GM19452 (cell line): ENCODE measurements at regions not wholly inside any gene's neighbourhood (a gene's known extent, or its start where the extent isn't known, plus 50 kb on each side); places are given as distances from the start of the nearest gene placed in this dataset.

ENCODE experiments used
- ATAC-seq: cut with Tn5 transposase; IDR thresholded peaks from one replicate; pipeline ENCODE4 v1.9.1; 2021; ENCODE audit not compliant: unreplicated experiment

DNA sequence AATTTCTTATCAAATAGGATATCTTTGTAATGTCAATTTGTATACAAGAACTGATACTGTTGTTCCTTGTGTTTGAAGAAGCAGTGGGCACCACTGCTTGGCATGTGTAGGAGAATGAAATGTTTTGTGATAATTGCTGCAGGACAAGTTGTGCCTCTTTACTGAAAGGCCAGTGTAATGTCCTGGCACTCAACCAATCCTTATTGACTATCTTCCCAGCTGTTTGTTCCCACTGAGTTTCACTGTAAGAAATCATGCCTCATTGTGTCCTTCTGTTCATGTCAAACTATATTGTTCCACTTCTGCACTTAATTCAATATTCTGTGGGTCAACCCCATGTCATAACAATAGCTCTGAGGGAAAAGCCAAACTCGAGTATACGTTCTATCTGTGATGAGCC lies 136.1 kb upstream of the FAM83B start:
- no peak for ATAC-seq

DNA sequence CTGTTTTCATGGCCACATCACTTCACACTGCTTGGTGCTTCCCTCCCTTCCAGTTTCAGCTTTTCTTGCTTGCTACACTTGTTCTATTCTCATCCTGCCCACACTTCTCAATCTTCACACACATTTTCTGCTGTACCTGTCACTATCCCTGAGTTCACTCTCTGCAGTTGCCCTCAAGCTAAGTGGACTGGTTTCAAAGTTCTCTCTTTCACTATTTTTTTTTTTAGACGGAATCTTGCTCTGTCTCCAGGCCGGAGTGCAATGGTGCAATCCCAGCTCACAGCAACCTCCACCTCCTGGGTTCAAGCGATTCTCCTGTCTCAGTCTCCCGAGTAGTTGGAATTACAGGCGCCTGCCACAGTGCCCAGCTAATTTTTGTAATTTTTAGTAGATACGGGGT lies 130.6 kb upstream of the FAM83B start:
- ATAC-seq: no peak

DNA sequence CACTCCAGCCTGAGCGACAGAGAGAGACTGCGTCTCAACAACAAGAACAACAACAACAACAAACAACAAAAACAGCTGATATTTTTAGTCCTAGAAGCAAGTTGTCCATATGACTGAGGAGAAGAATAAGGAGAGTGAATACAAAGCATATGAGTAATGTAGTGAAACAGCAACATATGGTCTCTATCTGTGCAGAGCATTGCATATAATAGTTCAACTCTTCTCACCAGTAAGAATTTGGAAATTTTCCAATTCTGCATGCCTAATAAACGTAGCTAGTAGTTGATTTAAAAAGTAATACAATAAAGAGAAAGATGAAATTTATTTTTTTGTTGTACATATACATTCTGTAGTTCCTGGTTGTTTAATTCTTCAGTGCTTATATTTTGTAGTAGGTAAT lies 129.7 kb upstream of the FAM83B start:
- no peak for ATAC-seq

DNA sequence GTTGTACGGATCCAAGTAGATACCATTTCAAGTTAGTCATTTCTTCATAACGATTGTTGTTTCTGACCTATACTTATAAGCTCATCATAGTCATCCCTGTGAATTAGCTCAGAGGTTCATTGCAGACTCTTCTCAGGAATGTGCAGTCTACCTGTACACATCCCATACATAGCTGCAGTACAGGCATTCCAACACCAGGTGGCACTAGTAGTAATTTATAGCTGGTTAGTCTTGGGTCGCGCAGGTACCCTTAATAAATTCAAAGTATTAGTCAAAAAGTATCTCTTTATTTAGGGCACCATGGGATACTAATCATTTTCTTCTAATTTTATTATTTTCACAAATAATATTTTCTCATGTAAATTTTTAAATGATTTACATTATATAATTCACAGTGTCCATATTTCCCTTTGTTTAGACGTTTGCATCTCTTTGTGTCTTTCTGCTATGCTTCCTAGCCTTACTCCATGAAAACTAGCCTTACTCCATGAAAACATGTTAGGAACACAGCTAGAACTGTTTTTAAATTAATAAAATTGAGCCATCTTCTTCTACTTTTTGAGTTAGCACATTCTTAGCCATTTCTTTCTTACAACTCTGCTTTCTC lies 128.6 kb upstream of the FAM83B start:
- ATAC-seq: peak; percentile 92

DNA sequence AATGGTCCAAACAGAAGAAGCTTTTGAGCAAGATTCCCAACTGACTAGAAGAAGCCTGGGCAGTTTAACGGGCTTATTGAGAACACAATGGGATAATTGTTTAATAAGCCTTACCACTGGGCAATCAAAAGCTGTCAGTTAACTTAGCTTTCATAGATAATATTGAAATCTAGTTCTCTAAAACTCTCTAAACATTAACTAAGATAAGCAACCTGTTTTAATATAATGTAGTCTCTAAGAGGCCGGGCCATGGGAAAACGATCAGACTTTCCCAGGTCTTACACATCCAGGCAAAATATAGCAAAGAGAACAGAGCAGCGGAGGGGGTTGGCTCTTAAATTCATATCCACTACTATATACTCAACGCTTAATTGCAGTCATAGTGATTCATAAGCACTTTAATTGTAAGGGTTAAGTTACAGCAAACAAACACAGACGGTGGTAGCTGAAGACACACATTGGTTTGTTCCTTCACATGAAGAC lies 128.0 kb upstream of the FAM83B start:
- ATAC-seq: no peak

DNA sequence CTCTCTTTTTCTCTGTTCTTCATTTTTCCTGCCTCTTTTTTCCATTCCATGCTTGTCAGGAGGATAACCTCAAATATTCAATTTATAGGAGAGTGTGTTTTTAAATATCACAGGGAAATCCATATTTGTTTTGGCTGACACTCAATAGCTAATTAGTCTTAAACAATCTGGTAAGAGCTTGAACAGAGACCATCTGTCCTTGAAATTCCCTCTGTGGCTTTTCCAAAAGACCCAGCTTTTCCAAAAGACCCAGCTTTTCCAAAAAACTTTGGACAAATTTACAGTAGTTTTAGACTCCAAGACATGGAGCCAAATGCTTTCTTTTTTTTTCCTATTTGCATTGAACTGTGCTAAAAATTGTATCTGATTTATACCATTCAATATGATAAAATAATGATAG lies 127.4 kb upstream of the FAM83B start:
- ATAC-seq: no peak

DNA sequence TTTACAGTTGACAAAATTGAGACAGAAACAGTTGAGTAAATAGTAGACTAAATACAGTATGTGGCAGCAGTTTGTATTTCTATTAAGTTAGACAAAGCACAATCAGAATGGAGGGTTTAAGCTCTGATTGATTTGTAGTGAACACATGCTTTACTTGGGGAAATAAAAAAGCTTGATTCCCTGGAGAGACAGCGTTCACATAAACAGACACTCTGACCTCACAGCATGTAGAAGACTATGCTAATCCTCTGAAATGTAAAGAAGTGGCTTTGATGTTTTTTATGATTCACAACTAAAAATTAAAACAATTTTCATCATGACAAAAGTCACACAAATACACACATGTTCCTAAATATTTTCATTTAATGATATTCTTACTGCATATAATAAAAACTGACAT lies 126.9 kb upstream of the FAM83B start:
- no peak for ATAC-seq

DNA sequence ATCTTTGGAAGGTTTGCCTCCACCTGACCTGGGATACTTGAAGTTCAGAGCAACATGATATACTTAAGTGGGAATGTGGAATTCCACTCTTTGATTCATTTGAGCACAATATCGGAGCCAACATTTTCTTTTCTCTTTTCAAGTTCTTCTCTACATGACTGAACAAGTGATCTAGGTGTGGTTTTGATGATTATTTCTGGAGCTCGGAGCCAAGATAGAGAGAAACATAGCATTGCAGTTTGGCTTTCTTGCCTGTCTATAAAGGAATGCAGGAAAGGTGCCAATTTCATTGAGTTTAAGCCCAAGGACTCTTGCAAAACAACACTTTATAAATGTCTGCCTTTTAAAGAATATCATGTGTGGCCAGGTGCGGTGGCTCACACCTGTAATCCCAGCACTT lies 124.2 kb upstream of the FAM83B start:
- ATAC-seq: no peak

DNA sequence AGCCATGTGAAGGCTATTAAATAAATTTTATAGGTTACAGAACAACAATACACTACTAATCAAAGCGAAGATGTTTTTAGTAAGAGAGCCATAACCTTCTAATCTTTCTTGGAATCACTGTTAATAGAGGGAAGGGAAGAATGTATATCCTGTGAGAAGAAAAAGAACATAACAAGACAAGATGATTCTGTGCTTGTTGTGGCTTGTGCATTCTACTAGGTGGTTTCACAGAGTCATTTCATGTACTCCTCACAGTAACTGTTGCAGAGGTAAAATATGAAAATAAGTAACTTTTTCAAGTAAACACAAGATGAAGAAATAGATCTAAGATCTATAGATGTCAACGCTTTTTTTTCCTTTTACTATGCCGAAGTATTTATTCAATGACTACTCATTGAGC lies 116.9 kb upstream of the FAM83B start:
- ATAC-seq: no peak

DNA sequence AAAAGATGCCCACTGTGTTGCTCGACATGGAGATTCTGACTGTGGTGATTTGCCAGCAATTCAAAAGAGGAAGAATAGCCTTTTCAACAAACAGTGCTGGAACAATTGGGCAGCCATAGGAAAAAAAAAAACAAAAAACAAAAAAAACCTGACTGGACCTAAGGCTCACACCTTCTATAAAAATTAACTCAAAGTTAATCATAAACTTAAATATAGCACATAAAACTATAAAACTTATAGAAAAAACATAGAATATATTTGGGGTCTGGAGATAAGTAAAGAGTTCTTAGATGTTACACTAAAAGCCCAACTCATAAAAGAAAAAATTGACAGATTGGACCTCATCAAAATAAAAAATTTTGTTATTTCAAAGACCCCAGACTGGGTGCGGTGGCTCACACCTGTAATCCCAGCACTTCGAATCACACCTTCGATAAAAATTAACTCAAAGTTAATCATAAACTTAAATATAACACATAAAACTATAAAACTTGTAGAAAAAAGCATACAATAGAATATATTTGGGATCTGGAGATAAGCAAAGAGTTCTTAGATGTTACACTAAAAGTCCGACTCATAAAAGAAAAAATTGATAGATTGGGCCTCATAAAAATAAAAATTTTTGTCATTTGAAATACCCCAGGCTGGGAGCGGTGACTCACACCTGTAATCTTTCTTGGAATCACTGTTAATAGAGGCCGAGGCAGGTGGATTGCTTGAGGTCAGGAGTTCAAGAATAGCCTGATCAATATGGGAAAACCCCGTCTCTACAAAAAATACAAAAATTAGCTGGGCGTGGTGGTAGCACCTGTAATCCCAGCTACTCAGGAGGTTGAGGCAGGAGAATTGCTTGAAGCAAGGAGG lies 115.6 kb upstream of the FAM83B start:
- no peak for ATAC-seq

DNA sequence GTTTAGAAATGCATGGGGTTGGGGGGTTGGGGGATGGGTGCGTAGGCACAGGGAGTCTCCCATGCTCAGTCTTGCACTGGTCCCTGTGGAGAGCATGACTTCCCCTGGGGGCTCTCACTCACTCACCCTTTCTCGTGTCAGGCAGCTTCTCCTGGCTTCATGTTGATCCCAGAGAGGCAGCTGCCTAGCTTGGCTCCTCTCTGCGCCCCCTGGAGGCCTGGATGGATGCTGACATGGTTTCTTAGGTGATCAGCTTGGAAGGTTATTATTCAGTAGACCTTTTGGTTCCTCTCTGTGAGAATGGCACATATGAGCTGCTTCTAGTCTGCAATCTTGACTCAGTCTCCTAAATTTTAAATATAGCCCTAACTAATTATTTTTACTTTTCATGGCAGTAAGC lies 109.3 kb upstream of the FAM83B start:
- no peak for ATAC-seq

DNA sequence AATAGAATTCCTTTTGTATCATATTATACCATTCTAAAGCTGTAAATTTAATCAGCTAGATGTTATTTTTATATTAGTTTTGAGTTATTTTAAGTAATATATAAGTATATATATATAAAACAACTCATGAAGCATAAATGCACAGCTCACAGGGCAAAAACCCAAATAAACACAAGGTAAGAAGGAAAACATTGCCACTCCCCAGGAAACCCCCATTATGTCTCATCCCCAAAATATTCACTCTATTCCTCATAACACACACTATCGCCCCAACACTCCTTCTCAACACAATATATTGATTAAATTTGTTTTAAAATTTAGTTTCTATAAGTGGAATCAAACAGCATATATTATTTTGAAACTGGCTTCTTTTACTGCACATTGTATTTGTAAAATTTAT lies 98.6 kb upstream of the FAM83B start:
- no peak for ATAC-seq

DNA sequence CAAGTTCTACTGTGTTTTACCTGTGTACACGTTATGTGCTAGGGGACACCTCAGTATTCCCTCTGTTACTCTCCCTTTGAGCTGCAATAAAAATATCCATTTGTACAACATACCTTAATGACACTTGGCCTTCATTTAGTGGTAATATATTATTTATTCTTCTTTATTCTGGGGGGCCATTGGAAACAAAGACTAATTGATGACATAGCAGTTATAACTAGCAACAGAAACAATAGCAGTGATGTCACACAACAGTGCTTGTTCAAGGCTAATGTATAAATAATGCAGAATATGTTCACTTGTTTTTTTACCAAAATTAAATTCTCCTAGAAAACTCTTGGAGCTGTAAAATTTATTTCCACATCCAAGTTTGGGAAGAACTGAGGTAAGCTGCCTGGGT lies 92.2 kb upstream of the FAM83B start:
- no peak for ATAC-seq

DNA sequence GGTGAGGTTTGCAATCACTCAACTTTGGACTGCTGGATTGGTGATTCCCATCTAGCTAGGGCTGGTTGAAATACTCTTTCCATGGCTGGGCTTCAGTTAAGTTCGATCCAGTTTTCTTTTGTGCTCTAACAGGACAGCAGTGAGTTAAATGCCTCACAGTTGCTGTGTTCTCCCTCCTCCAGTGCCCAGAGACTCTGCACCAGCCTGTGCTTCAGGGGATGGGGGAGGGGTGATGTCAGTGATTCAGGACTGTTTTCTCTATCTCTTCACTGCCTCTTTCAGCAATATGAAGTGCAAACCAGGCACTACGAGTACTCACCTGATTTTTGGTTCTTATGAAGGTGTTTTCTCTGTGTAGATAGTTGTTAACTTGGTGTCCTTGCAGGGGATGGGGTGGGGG lies 88.2 kb upstream of the FAM83B start:
- no peak for ATAC-seq

DNA sequence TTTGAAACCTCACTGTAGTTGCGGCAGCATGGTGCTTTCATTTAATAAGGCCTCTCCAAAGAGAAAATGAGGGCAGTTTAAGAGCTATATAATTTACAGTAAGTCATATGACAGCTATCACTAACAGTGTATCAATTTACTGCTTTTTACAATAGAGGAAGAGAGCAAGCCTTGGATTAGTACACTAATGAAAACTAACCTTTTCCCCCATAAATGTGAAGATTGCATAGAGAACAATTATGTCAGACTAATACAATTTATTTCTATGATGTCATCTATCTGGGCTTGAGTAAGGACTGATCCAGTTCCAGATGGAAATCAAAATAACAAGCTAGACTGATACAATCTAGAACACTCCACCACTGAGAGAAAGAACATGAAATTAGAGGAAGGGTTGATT lies 78.1 kb upstream of the FAM83B start:
- no peak for ATAC-seq

DNA sequence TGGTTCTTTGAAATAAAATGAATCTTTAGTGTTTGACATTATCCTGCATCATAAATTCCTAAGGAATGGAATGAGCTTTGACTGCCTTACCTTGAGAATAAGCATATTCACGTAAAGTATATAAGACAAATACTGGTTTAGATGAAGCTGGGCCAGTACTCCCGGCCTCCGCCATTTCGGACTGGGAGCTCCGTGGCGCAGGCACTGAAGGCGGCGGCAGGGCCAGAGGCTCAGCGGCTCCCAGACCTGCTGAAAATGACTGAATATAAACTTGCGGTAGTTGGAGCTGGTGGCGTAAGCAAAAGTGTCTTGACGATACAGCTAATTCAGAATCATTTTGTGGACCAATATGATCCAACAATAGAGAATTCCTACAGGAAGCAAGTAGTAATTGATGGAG lies 76.2 kb upstream of the FAM83B start:
- no peak for ATAC-seq

DNA sequence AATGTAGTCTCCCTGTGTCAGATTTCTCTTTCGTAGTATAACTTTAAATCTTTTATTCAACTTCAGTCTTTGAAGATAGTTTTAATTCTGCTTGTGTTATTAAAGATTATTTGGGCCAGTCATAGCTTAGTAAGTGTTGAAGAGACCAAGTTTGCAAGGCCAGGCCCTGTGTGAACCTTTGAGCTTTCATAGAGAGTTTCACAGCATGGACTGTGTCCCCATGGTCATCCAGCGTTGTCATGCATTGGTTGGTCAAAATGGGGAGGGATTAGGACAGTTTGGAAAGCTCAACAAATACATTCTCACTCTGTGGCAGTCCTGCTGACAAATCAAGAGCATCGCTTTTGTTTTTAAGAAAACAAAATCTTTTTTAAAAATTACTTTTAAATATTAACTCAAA lies 74.6 kb upstream of the FAM83B start:
- ATAC-seq: no peak

DNA sequence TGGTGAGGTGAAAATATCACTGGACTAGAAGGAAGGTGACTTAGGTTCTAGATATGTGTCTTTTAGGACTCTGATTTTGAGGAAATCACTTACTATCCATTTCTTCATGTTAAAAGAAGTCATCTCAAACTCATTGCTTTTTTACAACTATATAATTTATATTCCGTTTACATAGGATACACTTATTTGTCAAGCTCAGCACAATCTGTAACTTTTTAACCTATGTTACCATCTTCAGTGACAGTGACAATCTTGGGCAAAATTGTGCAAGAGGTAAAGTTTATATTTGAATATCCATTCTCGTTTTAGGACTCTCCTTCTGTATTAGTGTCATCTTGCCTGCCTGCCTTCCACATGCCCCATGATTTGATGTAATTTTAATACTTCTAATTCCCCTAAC lies 74.0 kb upstream of the FAM83B start:
- ATAC-seq: no peak

DNA sequence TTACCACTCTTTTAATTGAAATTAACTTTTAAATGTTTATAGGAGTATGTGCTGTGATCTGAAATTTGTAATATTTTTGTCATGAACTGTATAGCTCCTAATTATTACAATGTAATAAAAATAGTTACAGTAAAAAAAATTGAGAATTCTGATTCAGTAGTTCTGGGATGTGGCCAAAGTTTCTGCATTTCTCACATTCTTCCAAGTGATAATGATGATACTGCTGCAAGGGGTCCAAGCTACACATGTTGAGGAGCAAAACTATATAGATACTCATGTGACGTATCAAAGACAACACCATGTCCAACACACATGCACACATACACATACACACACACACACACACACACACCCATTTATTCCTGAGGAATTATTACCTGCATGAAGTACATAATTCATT lies 71.0 kb upstream of the FAM83B start:
- no peak for ATAC-seq

DNA sequence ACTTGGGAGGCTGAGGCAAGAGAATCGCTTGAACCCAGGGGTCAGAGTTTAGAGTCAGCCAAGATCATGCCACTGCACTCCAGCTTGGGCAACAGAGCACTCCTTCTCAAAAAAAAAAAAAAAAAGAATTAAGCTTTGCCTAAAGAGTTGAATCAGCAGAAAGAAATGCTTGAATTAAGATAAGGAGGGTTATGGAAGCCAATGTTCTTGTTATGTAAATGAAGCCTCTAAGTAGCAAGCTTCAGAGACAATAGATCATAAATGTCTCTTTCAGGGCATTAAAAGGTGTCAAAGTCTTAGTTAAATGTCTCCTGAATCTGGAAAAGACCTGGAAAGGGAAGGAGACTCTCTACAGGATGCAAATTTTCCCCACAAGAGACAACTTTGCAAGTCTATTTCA lies 69.7 kb upstream of the FAM83B start:
- no peak for ATAC-seq

DNA sequence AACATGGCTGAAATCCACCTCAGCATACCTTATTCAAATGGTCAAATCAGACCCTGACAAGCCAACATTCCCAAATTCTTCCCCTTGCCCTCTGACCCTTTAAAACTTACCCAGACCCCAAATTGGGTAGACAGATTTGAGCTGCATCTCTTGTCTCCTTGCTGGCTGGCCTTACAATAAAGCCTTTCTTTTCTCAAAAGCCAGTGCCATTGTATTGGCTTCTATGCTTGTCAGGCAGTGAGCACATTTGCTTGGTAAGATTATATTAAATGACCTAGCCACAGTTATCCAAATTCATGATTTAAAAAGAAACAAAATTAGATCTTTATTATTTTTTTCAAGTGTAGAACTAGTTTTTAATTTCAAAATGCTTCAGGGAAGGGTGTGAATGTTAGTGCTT lies 67.8 kb upstream of the FAM83B start:
- no peak for ATAC-seq

DNA sequence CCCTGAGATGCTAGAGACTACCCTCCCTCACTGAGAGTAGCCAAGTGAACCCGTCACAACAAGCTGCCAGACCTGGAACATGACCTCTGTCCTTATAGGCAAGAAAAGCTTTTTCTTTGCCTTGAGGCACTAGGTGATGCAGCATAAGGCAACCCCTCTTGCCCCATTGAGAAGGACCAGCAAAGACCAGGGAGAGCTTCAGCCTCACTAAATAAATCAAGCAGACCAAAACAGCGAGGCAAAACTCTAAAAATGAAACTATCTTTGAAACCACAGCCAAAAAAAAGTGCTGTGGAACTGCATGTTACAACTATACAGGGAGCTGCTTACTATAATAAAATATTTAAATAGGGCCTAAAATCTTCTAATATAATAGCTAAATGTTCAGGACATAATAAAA lies 62.6 kb upstream of the FAM83B start:
- ATAC-seq: no peak

DNA sequence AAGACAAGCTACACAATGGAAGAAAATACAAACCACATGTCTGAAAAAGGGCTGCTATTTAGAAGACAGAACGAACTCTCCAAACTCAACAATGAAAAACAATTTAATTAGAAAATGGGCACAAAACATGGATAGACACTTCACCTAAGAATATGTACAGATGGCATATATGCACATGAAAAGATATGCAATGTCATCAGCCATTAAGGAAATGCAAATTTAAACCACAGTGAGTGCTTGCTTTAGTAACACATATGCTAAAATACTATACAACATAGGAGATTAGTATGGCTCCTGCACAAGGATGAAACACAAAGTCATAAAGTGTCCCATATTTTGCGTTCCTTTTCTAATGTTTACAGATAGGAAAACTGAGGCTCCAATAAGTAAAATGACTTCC lies 60.4 kb upstream of the FAM83B start:
- ATAC-seq: no peak
